ENCODE measurements at regions not wholly inside any gene's neighbourhood (a gene's known extent, or its start where the extent isn't known, plus 50 kb on each side); places are given as distances from the start of the nearest gene placed in this dataset.
"Not testable (repeated sequence)": the region's sequence is repeated elsewhere in the genome, so short reads cannot be mapped to it uniquely, and the experiment has no call there.

DNA sequence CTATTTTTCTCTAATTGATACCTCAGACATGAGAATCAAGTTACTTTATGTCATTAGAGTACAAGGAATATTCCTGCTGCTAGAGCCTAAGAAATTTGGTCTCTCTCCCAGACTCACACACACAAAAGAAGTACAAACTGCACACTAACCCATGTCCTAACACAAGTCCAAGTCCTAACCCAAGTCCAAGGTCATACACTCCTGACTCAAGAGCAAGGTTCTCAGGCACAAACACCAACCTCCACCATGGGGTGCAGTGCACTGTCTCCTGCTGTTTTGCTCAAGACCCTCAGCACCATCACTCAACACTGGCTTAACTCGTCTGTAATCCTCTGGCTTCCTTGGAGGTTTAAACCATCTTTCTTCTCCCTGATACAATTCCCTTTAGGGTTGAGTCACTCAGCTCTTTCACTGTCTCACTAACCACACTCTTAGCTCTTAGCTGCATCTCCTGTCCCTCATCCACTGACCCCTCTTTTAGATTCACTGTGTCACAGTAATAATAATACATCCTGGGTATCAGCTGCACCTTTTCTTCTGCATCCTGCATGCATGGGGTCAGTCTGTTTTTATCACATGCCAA is 129.8 kb downstream of the BCL2L11 start:
- TF ChIP-seq ZNF274 (IDR thresholded peaks at IDR 0.05; ENCODE audit: low read depth, low read length) (no peak), SUZ12 (IDR thresholded peaks at IDR 0.05; ENCODE audit: extremely low read depth, insufficient read depth, insufficient read length) (no peak), YY1 (IDR thresholded peaks at IDR 0.05; ENCODE audit: insufficient read depth, insufficient read length) (no peak)
- Histone ChIP-seq H3K4me3 (ENCODE audit: insufficient read length, low read depth) (no peak overlapping the region), H3K9ac (ENCODE audit: insufficient read length, low read depth) (no peak overlapping the region), H3K4me1 (ENCODE audit: insufficient read depth, insufficient read length) (no peaks in the 10 kb centered on the region), H3K9me3 (ENCODE audit: insufficient read depth, low read length) (0 out of 2 replicates have a peak, but pooled peaks cover 8% of the 10 kb centered on the region), H3K27me3 (ENCODE audit: insufficient read depth, insufficient read length) (no peaks in the 10 kb centered on the region), H3K36me3 (ENCODE audit: insufficient read depth, insufficient read length, low read length) (peaks cover 9% of the 10 kb centered on the region)
- no peak for DNase-seq (ENCODE audit: low read depth, low spot score)

GRCh38 chr2:111251711-111252110 is 131.0 kb downstream of the BCL2L11 start:
- no peak overlapping the region for H3K9ac ChIP-seq (ENCODE audit: insufficient read length, low read depth)
- 0 out of 2 replicates have a peak, but pooled peaks cover 8% of the 10 kb centered on the region for H3K9me3 ChIP-seq (ENCODE audit: insufficient read depth, low read length)
- H3K36me3 ChIP-seq (ENCODE audit: insufficient read depth, insufficient read length, low read length), result peaks cover 9% of the 10 kb centered on the region
- H3K27me3 ChIP-seq (ENCODE audit: insufficient read depth, insufficient read length), result no peaks in the 10 kb centered on the region
- no peak overlapping the region for H3K4me3 ChIP-seq (ENCODE audit: insufficient read length, low read depth)
- TF ChIP-seq SUZ12 (IDR thresholded peaks at IDR 0.05; ENCODE audit: extremely low read depth, insufficient read depth, insufficient read length), result no peak
- TF ChIP-seq ZNF274 (IDR thresholded peaks at IDR 0.05; ENCODE audit: low read depth, low read length), result no peak
- no peak for TF ChIP-seq YY1 (IDR thresholded peaks at IDR 0.05; ENCODE audit: insufficient read depth, insufficient read length)
- no peak for DNase-seq (ENCODE audit: low read depth, low spot score)
- H3K4me1 ChIP-seq (ENCODE audit: insufficient read depth, insufficient read length), result no peaks in the 10 kb centered on the region

GRCh38 chr2:111252436-111252835 is 131.7 kb downstream of the BCL2L11 start:
- H3K9me3 ChIP-seq (ENCODE audit: insufficient read depth, low read length), result 0 out of 2 replicates have a peak, but pooled peaks cover 8% of the 10 kb centered on the region
- H3K36me3 ChIP-seq (ENCODE audit: insufficient read depth, insufficient read length, low read length), result peaks cover 7% of the 10 kb centered on the region
- no peaks in the 10 kb centered on the region for H3K4me1 ChIP-seq (ENCODE audit: insufficient read depth, insufficient read length)
- DNase-seq (ENCODE audit: low read depth, low spot score), result no peak
- H3K9ac ChIP-seq (ENCODE audit: insufficient read length, low read depth), result no peak overlapping the region
- H3K4me3 ChIP-seq (ENCODE audit: insufficient read length, low read depth), result no peak overlapping the region
- TF ChIP-seq ZNF274 (IDR thresholded peaks at IDR 0.05; ENCODE audit: low read depth, low read length), result no peak
- no peak for TF ChIP-seq YY1 (IDR thresholded peaks at IDR 0.05; ENCODE audit: insufficient read depth, insufficient read length)
- TF ChIP-seq SUZ12 (IDR thresholded peaks at IDR 0.05; ENCODE audit: extremely low read depth, insufficient read depth, insufficient read length), result no peak
- no peaks in the 10 kb centered on the region for H3K27me3 ChIP-seq (ENCODE audit: insufficient read depth, insufficient read length)

DNA sequence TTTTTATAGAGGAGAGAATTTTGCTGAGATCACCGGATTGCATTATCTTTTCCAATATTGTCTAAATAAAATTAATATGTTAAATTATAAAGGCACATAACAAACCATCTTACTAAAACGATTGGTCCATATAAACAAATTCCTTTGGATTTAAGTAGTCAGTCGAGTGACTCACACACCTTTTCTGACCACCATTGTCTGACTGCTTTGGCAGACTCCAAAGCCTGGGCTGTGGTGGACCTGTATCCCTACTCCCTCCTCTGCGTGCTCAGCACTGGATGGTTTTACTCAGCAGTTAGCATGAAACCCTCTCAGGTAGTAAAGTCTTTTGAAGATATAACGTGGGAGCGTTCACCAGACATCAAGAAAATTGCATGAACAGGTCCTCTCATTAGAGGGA is 134.2 kb downstream of the BCL2L11 start:
- H3K9me3 ChIP-seq (ENCODE audit: insufficient read depth, low read length); H3K4me1 ChIP-seq (ENCODE audit: insufficient read depth, insufficient read length); H3K36me3 ChIP-seq (ENCODE audit: insufficient read depth, insufficient read length, low read length); H3K9ac ChIP-seq (ENCODE audit: insufficient read length, low read depth); H3K4me3 ChIP-seq (ENCODE audit: insufficient read length, low read depth); DNase-seq (ENCODE audit: low read depth, low spot score); H3K27me3 ChIP-seq (ENCODE audit: insufficient read depth, insufficient read length): not testable (repeated sequence)

GRCh38 chr2:111256628-111257027 is 135.9 kb downstream of the BCL2L11 start:
- not testable (repeated sequence) for H3K9me3 ChIP-seq (ENCODE audit: insufficient read depth, low read length); DNase-seq (ENCODE audit: low read depth, low spot score); H3K9ac ChIP-seq (ENCODE audit: insufficient read length, low read depth); H3K4me1 ChIP-seq (ENCODE audit: insufficient read depth, insufficient read length); H3K4me3 ChIP-seq (ENCODE audit: insufficient read length, low read depth); H3K36me3 ChIP-seq (ENCODE audit: insufficient read depth, insufficient read length, low read length); H3K27me3 ChIP-seq (ENCODE audit: insufficient read depth, insufficient read length)

- H3K4me3 ChIP-seq (ENCODE audit: insufficient read length, low read depth); DNase-seq (ENCODE audit: low read depth, low spot score); H3K4me1 ChIP-seq (ENCODE audit: insufficient read depth, insufficient read length); H3K9ac ChIP-seq (ENCODE audit: insufficient read length, low read depth); H3K27me3 ChIP-seq (ENCODE audit: insufficient read depth, insufficient read length); H3K36me3 ChIP-seq (ENCODE audit: insufficient read depth, insufficient read length, low read length); H3K9me3 ChIP-seq (ENCODE audit: insufficient read depth, low read length): not testable (repeated sequence)
These were observed 136.9 kb downstream of the BCL2L11 start for GRCh38 chr2:111257607-111258006.

DNA sequence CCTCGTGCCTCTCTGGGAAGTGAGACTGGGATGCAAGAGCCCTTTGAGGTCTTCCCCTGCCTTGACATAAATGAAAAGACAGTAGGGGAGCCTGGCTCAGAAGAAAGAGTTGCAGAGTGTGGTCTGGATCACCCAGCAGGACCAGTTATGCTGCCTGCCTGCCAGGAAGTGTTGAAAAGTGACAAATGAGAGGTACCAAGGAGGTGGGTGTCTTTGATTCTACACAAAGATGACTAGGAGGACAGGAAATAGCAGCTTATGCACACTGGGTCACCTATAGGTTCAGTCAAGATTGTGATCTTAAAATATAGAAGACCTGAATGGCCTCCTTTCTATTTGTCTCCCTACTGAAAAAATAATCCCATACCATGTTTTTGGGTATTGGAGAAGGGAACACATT is 137.6 kb downstream of the BCL2L11 start:
- DNase-seq (ENCODE audit: low read depth, low spot score); H3K36me3 ChIP-seq (ENCODE audit: insufficient read depth, insufficient read length, low read length); H3K4me1 ChIP-seq (ENCODE audit: insufficient read depth, insufficient read length); H3K9ac ChIP-seq (ENCODE audit: insufficient read length, low read depth); H3K27me3 ChIP-seq (ENCODE audit: insufficient read depth, insufficient read length); H3K9me3 ChIP-seq (ENCODE audit: insufficient read depth, low read length); H3K4me3 ChIP-seq (ENCODE audit: insufficient read length, low read depth): not testable (repeated sequence)

GRCh38 chr2:111262627-111263379 is 142.1 kb downstream of the BCL2L11 start:
- not testable (repeated sequence) for H3K36me3 ChIP-seq (ENCODE audit: insufficient read depth, insufficient read length, low read length); DNase-seq (ENCODE audit: low read depth, low spot score); H3K4me1 ChIP-seq (ENCODE audit: insufficient read depth, insufficient read length); H3K9me3 ChIP-seq (ENCODE audit: insufficient read depth, low read length); H3K27me3 ChIP-seq (ENCODE audit: insufficient read depth, insufficient read length); H3K9ac ChIP-seq (ENCODE audit: insufficient read length, low read depth); H3K4me3 ChIP-seq (ENCODE audit: insufficient read length, low read depth)

- H3K4me1 ChIP-seq (ENCODE audit: insufficient read depth, insufficient read length); H3K9ac ChIP-seq (ENCODE audit: insufficient read length, low read depth); H3K4me3 ChIP-seq (ENCODE audit: insufficient read length, low read depth); H3K27me3 ChIP-seq (ENCODE audit: insufficient read depth, insufficient read length); H3K36me3 ChIP-seq (ENCODE audit: insufficient read depth, insufficient read length, low read length); H3K9me3 ChIP-seq (ENCODE audit: insufficient read depth, low read length); DNase-seq (ENCODE audit: low read depth, low spot score): not testable (repeated sequence)
These were observed 142.8 kb downstream of the BCL2L11 start for GRCh38 chr2:111263380-111264017.

DNA sequence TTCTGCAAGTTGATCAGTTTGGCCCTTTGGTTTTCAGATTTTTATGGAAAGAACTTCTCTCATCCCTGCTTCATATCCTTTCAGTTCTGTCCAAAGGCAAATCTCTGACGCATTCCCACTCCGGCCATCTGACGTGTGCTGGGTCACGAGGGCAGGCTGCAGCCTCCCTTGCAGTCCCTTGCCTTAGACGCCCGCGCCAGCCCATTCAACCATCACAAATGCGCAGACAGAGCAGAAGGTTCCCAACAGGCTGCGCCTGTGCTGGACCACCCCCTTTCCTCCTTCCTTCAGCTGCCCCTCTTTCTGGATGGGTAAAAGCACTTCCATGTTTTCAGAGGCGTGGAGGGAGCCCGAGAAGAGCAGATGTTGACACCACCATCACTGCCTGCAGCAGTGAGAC is 144.2 kb downstream of the BCL2L11 start:
- H3K4me1 ChIP-seq (ENCODE audit: insufficient read depth, insufficient read length); H3K36me3 ChIP-seq (ENCODE audit: insufficient read depth, insufficient read length, low read length); H3K27me3 ChIP-seq (ENCODE audit: insufficient read depth, insufficient read length); H3K4me3 ChIP-seq (ENCODE audit: insufficient read length, low read depth); H3K9ac ChIP-seq (ENCODE audit: insufficient read length, low read depth); DNase-seq (ENCODE audit: low read depth, low spot score); H3K9me3 ChIP-seq (ENCODE audit: insufficient read depth, low read length): not testable (repeated sequence)

- H3K4me1 ChIP-seq (ENCODE audit: insufficient read depth, insufficient read length); H3K36me3 ChIP-seq (ENCODE audit: insufficient read depth, insufficient read length, low read length); H3K4me3 ChIP-seq (ENCODE audit: insufficient read length, low read depth); DNase-seq (ENCODE audit: low read depth, low spot score); H3K9ac ChIP-seq (ENCODE audit: insufficient read length, low read depth); H3K9me3 ChIP-seq (ENCODE audit: insufficient read depth, low read length); H3K27me3 ChIP-seq (ENCODE audit: insufficient read depth, insufficient read length): not testable (repeated sequence)
These were observed 145.8 kb downstream of the BCL2L11 start for GRCh38 chr2:111266556-111266955.

Data from NT2/D1 (cell line).